ENCODE measurements at regions not wholly inside any gene's neighbourhood (a gene's known extent, or its start where the extent isn't known, plus 50 kb on each side); places are given as distances from the start of the nearest gene placed in this dataset.

DNA sequence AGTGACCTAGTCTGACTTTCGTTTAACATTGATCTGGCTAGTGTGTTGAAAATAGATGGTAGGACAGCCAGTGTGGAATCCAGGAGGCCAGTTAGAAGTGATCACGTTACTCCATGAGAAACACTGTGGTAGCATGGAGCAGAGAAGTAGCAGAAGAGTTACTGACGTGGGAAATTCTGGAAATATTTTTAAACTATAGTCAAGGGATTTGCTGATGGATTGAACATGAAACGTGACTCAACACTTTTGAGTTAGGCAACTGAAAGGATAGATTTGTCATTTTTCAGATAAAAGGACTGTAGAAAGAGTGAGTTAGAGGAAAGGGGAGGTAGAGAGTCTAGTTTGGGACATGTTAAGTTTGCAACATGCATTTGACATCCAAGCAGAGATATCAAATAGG, 130.4 kb downstream of the IRS1 start:
- no peak for TF ChIP-seq POLR2A (IDR thresholded peaks at IDR 0.05)
- TF ChIP-seq, protein P1, sequence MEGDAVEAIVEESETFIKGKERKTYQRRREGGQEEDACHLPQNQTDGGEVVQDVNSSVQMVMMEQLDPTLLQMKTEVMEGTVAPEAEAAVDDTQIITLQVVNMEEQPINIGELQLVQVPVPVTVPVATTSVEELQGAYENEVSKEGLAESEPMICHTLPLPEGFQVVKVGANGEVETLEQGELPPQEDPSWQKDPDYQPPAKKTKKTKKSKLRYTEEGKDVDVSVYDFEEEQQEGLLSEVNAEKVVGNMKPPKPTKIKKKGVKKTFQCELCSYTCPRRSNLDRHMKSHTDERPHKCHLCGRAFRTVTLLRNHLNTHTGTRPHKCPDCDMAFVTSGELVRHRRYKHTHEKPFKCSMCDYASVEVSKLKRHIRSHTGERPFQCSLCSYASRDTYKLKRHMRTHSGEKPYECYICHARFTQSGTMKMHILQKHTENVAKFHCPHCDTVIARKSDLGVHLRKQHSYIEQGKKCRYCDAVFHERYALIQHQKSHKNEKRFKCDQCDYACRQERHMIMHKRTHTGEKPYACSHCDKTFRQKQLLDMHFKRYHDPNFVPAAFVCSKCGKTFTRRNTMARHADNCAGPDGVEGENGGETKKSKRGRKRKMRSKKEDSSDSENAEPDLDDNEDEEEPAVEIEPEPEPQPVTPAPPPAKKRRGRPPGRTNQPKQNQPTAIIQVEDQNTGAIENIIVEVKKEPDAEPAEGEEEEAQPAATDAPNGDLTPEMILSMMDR (IDR thresholded peaks at IDR 0.05), result no peak
